ENCODE measurements at regions not wholly inside any gene's neighbourhood (a gene's known extent, or its start where the extent isn't known, plus 50 kb on each side); places are given as distances from the start of the nearest gene placed in this dataset.

- H3K27ac ChIP-seq, result no peak overlapping the region
- TF ChIP-seq CTCF (IDR thresholded peaks at IDR 0.05) (no peak), ZFX (IDR thresholded peaks at IDR 0.05; ENCODE audit: borderline replicate concordance) (no peak)
Measured at GRCh38 chr20:23268792-23269354, 81.7 kb upstream of the NXT1 start.

- TF ChIP-seq CTCF (IDR thresholded peaks at IDR 0.05) (no peak), ZFX (IDR thresholded peaks at IDR 0.05; ENCODE audit: borderline replicate concordance) (no peak)
- H3K27ac ChIP-seq, result no peak overlapping the region
Measured at GRCh38 chr20:23267909-23268308, 82.7 kb upstream of the NXT1 start.

- H3K27ac ChIP-seq, result no peak overlapping the region
- TF ChIP-seq ZFX (IDR thresholded peaks at IDR 0.05; ENCODE audit: borderline replicate concordance), result no peak
- TF ChIP-seq CTCF (IDR thresholded peaks at IDR 0.05), result no peak
Measured at GRCh38 chr20:23266530-23267398, 83.8 kb upstream of the NXT1 start.

GRCh38 chr20:23265226-23265625 lies 85.4 kb upstream of the NXT1 start:
- H3K27ac ChIP-seq, result no peak overlapping the region
- TF ChIP-seq CTCF (IDR thresholded peaks at IDR 0.05), result no peak
- no peak for TF ChIP-seq ZFX (IDR thresholded peaks at IDR 0.05; ENCODE audit: borderline replicate concordance)

GRCh38 chr20:23264545-23264944 lies 86.0 kb upstream of the NXT1 start:
- TF ChIP-seq CTCF (IDR thresholded peaks at IDR 0.05) (no peak), ZFX (IDR thresholded peaks at IDR 0.05; ENCODE audit: borderline replicate concordance) (no peak)
- no peak overlapping the region for H3K27ac ChIP-seq

GRCh38 chr20:23260181-23260840 lies 90.3 kb upstream of the NXT1 start:
- TF ChIP-seq CTCF (IDR thresholded peaks at IDR 0.05) (no peak), ZFX (IDR thresholded peaks at IDR 0.05; ENCODE audit: borderline replicate concordance) (no peak)
- no peak overlapping the region for H3K27ac ChIP-seq

- no peak for TF ChIP-seq CTCF (IDR thresholded peaks at IDR 0.05)
- no peak overlapping the region for H3K27ac ChIP-seq
Measured at GRCh38 chr20:23258747-23259121, 91.9 kb upstream of the NXT1 start.

Measured in 22Rv1 (cell line).